HG03460 (cell line): ENCODE measurements at regions not wholly inside any gene's neighbourhood (a gene's known extent, or its start where the extent isn't known, plus 50 kb on each side); places are given as distances from the start of the nearest gene placed in this dataset.

Experiments
- ATAC-seq: cut with Tn5 transposase; IDR thresholded peaks from one replicate; pipeline ENCODE4 v1.9.1; 2021; ENCODE audit not compliant: unreplicated experiment

DNA sequence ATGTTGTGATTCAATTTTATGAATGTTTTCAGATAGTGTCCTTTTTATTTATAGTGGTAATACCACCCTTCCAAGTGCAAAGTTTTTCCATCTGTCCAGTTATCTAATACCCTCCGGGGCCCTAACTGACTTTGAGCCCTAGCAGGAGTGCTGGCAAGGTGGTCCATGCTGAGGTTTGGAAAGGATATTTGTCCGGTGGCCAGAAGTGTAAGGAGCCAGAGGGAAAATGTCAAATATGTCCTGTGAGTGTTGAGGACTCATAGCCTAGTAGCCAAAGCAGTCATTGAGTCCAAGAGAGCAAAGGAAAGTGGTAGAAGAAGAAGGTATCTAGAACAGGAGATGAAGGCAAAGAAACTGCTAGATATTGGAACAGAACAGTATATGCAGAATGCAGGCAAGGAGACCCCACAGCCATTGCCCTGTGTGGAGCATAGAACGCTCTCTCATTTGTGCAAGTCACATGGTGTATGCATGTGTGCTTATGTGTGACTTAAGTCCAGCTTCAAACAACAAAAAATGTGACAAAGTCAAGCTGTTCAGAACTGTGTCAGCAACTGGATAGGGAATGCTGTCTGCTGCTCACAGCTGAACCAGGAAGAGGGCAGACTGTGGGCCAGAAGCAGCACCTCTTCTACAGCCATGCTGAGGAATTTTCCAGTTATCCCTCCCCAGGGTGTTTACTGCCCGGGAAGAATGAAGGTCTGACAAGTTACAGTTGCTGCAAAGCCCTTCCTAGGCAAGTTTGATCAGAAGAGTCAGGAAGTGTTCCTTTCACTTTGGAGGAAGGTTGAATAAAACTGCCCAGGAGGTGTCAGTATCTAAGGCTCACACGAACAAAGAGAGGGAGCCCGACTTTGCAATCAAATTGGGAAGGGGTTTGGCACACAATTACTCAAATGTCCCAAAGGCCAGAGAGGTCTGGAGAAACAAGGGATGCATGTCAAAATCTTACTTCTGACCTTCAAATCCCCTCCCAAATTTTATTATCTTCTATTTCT is 463.3 kb upstream of the DMAC1 start:
- ATAC-seq = no peak

GRCh38 chr9:8261737-8262136 is 462.2 kb upstream of the DMAC1 start:
- no peak for ATAC-seq

- no peak for ATAC-seq
Measured at GRCh38 chr9:8259028-8259427, 459.4 kb upstream of the DMAC1 start.

- no peak for ATAC-seq
Measured at GRCh38 chr9:8256880-8257279, 457.3 kb upstream of the DMAC1 start.

DNA sequence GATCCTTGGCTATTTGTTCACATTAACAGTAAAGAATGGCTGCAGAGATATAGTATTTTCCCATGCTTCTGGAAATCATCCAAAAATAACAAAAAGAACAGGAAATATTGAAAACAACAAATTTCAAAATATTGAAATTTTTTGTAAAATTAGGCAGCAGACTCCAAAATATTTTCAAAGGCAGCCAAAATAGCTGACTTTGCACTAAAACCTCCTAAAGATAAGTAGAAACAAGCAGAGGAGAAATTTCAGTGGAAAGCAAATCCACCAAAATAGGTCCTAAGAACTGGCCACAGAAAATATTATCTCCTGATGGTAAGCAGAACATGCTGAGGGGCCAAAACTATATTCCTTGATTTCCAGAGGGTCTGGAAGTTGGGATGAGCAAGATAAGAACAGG is 456.3 kb upstream of the DMAC1 start:
- ATAC-seq = no peak

DNA sequence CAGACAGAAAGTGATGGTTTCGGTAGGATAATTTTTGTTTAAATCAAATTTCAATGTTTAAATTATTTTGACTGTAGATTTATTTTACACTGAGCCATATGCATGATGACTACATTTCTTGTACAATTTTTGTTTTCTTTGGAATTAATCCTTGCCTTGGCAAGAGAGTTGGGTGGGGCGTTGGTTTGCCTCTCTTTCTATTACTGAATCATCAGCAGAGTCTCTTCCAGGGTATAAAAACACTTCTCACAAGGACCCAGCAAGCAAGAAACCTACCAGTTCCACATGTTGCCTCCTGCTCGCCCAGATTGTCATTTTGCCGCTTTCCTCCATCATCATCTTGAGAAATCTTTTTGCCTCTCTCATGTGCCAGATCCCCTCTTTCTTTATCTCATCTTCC is 455.0 kb upstream of the DMAC1 start:
- ATAC-seq = no peak

DNA sequence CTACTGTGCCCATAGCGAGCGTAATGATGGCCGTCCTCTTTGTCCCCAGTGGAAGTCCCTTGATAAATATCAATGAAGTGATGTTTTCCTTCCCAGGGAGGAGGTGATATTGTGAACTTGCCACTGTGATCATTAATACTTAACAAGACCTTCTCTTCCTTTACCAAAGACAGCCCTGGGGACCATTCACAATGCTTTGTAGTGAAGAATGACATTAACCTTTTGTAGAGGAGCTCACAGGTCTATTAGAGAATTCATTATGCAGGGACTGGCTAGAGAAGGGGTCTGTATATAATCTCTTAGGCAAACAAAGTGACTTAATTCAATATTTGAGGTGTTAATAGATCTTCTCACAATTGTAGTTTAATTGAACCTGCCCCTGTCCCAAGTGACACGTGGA is 452.9 kb upstream of the DMAC1 start:
- ATAC-seq = no peak

GRCh38 chr9:8251566-8251965 is 452.0 kb upstream of the DMAC1 start:
- ATAC-seq = no peak

DNA sequence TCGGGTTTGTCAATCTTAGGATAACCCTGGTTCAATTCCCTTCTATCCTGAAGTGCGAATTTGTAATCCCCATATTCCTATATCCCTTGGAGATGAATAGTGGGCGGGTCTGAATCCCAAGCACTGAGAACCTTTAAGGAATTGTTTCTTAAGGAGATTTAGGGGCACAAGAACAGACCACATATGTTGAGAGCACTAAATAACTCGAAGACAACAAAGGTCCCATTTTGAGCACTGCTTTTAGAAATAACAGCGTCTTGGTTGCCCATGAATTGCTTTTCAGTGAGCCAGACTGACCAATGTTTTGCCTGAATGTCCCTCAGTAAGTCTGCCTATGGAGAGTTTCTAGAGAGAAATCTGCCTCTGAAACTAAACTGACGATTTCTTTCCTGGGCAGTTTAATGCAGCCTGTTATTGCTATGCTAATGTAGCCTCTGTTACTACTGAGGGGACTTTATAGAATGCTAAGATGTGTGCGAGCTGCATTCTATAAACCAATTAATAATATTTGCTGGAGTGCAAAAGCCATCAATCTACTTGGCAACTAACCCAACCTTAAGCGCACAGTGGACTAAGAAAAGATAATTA is 445.0 kb upstream of the DMAC1 start:
- ATAC-seq = no peak

DNA sequence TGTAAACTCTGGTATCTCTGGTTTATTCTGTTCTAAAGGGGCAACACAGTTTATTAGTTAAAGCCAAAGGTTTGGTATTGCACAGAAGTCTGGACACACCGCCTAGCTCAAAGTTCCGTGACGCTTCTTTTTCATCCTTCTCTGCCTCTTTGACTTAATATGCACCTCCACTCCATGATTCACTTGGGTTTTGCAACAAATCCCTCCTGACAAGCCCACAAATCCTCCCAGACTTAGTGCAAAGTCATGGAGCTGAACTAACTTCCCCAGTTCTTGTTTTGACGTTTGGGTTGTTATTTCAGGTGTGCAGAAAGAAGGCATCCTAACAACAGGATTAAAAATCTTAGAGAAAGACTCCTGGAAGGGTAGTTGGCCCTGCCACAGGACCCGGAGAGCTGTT is 441.6 kb upstream of the DMAC1 start:
- ATAC-seq = no peak

DNA sequence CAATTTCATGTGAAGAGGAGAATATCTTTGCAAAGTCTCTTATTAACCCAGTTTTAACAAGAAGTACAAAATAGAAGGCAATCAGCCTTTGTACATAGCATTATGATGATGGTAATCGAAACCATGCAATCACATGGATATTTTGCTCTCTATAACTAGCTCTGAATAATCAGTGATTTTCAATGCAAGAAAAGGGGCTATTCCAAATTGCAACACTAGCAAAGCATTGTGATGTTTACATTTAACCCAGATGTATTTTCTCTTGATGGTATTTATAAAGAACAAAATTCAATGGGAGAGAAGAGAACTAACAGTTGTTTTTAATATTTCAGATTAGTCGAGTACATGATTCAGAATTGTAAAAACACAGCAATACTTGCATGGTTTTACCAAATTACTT is 437.5 kb upstream of the DMAC1 start:
- no peak for ATAC-seq

DNA sequence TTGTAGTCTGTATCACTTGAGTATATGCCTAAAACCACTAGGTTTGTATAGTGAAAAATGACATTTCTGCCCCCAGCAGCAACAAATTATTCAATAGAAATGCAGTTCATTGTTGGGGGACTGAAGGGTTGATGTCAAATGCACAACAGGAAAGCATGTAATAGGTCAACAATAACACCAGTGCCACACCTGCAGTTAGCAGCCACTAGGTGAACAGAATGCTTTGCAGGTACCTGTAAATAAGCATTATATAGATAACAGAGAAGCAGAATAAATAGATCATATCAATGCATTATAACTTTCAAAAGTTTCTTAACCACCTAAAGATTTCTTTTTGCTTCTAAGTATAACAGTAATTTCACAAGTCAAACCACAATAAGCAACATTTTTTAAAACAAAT is 435.9 kb upstream of the DMAC1 start:
- no peak for ATAC-seq

GRCh38 chr9:8234316-8234715 is 434.7 kb upstream of the DMAC1 start:
- ATAC-seq = no peak

GRCh38 chr9:8232726-8233125 is 433.1 kb upstream of the DMAC1 start:
- ATAC-seq = no peak

- ATAC-seq = no peak
Measured at GRCh38 chr9:8229226-8229625, 429.6 kb upstream of the DMAC1 start.

- no peak for ATAC-seq
Measured at GRCh38 chr9:8224381-8224801, 424.8 kb upstream of the DMAC1 start.

GRCh38 chr9:8223861-8224260 is 424.3 kb upstream of the DMAC1 start:
- ATAC-seq = no peak

DNA sequence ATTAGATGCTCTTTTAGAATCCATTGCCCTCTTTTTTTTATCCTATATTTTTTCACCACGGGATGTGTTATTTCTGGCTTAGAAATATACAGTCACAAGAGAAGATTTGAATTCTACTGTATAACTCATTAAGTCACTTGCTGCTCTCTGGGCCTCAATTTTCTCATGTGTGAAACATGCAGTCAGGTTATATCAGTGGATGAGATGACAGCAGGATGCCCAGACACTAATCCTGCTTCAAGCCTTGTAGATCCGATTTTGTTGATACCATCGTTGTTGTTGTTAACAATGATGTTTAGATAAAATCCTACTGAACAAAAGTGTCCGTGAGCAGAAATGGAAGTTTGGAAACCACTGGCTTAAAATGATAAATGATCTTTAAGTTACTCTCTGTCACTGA is 421.9 kb upstream of the DMAC1 start:
- ATAC-seq = no peak

GRCh38 chr9:8208465-8208864 is 408.9 kb upstream of the DMAC1 start:
- no peak for ATAC-seq

GRCh38 chr9:8207596-8207995 is 408.0 kb upstream of the DMAC1 start:
- no peak for ATAC-seq

DNA sequence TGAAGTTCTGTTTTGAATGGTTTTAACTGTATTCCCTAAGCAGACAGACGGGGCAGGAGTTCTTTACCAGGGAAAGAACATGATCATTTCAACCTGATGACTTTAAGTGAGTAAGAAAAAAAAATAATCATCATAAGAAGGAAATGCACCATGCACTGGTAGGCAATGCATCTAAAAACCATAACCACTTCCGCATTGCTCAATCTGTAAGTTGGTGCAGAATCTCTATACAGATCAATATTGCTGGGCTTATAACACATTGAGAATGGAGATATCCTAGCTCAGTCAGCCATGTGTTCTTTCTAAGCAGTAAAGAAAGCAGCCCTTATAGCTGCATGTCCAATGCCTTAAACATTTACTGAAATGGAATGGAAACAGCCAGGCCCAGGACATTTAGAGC is 407.1 kb upstream of the DMAC1 start:
- ATAC-seq = no peak

DNA sequence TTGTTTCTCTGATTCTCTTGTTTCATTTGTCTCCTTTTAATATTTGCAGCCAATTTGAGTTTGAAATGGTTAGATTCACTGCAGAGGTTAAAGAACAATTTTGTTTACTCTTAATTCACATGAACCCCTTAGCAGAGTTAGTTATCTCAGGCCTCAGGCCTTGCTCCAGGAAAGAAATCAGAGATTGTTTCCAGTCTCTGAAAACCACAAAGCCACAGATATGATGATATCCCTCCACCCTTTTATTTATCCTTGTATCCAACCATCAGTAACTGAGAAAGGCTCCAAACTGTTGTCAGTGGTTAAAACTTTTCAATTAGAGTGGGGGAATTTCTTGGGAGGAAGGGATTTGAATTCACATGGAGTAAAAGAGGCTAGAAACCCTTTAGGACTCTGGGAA is 406.0 kb upstream of the DMAC1 start:
- no peak for ATAC-seq

DNA sequence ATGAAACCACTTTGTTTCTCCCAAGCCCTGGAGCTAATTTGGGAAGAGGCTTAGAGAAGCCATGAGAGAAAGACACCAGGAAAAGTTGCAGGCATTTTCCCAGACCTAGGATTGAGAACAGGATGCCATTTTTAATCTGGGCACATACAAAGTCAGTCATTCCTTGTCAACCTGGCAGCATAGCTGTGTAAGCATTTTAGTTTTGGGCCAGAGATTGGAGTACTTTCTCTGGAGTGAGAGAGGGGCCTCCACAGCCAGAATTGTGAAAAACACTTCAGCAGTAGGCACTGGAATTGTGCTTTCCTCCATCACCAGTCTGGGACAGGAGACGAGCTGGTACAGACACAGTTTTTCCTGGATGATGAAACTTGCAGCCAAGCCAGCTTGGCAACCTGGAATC is 390.3 kb upstream of the DMAC1 start:
- no peak for ATAC-seq
